MM.1S (cell line): ENCODE measurements at regions not wholly inside any gene's neighbourhood (a gene's known extent, or its start where the extent isn't known, plus 50 kb on each side); places are given as distances from the start of the nearest gene placed in this dataset.

Source experiments
- CTCF ChIP-seq: fragments of 300-600 bp; sonication (generic); IDR thresholded peaks from 2 replicates; pipeline ENCODE4 v1.5.1; 2016; ENCODE audit warnings: antibody characterized with exemption, low read length, mixed read lengths
- EZH2 ChIP-seq: fragments of 300-600 bp; sonication (generic); optimal IDR thresholded peaks from 2 replicates; pipeline ENCODE3; 2017; ENCODE audit warnings: low read depth, mild to moderate bottlenecking, antibody characterized with exemption, low read length, mixed read lengths

DNA sequence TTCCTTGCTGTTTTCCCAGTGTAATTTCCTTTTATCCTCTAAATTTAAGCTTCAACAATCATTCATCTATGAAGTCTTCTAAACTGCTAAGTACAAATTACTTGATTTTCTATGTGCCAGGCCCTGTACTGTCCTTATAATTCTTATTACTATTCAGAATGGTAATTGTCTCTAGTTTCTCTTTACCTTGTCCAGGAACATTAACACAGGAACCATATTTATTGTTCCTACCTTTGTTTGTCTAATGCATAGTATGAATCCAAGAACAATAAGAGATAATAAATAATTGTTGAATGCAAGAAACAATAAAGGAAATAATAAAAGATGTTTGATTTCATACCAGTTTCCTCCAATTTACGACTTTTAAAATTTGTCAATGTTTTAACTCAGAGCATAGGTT is 1083.2 kb downstream of the ROBO2 start:
- TF ChIP-seq CTCF (no peak), EZH2 (no peak)
